ENCODE measurements at regions not wholly inside any gene's neighbourhood (a gene's known extent, or its start where the extent isn't known, plus 50 kb on each side); places are given as distances from the start of the nearest gene placed in this dataset.
A peak's percentile ranks its signal among the peaks of the same experiment; 100 is the strongest.

- TF ChIP-seq, protein P1, sequence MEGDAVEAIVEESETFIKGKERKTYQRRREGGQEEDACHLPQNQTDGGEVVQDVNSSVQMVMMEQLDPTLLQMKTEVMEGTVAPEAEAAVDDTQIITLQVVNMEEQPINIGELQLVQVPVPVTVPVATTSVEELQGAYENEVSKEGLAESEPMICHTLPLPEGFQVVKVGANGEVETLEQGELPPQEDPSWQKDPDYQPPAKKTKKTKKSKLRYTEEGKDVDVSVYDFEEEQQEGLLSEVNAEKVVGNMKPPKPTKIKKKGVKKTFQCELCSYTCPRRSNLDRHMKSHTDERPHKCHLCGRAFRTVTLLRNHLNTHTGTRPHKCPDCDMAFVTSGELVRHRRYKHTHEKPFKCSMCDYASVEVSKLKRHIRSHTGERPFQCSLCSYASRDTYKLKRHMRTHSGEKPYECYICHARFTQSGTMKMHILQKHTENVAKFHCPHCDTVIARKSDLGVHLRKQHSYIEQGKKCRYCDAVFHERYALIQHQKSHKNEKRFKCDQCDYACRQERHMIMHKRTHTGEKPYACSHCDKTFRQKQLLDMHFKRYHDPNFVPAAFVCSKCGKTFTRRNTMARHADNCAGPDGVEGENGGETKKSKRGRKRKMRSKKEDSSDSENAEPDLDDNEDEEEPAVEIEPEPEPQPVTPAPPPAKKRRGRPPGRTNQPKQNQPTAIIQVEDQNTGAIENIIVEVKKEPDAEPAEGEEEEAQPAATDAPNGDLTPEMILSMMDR (IDR thresholded peaks at IDR 0.05; ENCODE audit: low read depth, low read length), result no peak
- DNase-seq (ENCODE audit: low read depth in 2 of 2), result no peak
- no peak overlapping the region for H3K4me3 ChIP-seq (replicated peaks in 1 of 2; ENCODE audit: low read depth in 2 of 2, low read length in 2 of 2)
Observed at GRCh38 chr12:29086325-29087271, 62.5 kb upstream of the FAR2 start.

GRCh38 chr12:29088611-29089219 lies 60.4 kb upstream of the FAR2 start:
- peak; percentile 48 to 54 for DNase-seq (ENCODE audit: low read depth in 2 of 2)
- H3K4me3 ChIP-seq (replicated peaks in 1 of 2; ENCODE audit: low read depth in 2 of 2, low read length in 2 of 2), result no peak overlapping the region
- TF ChIP-seq, protein P1 (IDR thresholded peaks at IDR 0.05; ENCODE audit: low read depth, low read length), result peak; percentile 57
